Ramos (cell line): ENCODE measurements at regions not wholly inside any gene's neighbourhood (a gene's known extent, or its start where the extent isn't known, plus 50 kb on each side); places are given as distances from the start of the nearest gene placed in this dataset.

Experiments
- in situ Hi-C: fragments of 300-500 bp; cut with MboI; formaldehyde crosslinking; loops from one replicate; pipeline ENCODE4 v1.14.3; 2022; ENCODE audit warnings: low sequenced_read_pairs; ENCODE audit not compliant: unreplicated experiment

DNA sequence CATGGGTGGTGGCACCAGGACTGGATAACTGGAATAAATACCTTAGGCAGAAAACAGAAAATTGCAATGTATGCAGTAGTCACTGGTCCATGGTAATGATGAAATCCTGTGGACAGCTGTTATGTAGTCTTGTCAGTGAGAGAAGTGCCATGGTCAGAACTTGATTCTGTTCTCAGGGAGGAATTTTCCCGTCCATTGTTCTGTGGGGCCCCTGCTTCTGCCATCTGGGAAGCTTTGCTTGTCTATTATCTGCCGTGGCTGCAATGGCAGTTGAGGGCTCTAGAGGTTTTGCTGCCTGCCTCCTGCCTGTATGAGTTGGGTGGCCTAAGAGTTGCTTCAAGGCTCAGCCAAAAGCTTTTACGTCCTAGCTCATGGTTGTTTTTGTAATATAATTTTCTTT is 126.8 kb upstream of the SLC35B3 start:
- in situ Hi-C loops: no loop called here

- in situ Hi-C loops: no loop called here
Measured at GRCh38 chr6:8558953-8559352, 123.6 kb upstream of the SLC35B3 start.

DNA sequence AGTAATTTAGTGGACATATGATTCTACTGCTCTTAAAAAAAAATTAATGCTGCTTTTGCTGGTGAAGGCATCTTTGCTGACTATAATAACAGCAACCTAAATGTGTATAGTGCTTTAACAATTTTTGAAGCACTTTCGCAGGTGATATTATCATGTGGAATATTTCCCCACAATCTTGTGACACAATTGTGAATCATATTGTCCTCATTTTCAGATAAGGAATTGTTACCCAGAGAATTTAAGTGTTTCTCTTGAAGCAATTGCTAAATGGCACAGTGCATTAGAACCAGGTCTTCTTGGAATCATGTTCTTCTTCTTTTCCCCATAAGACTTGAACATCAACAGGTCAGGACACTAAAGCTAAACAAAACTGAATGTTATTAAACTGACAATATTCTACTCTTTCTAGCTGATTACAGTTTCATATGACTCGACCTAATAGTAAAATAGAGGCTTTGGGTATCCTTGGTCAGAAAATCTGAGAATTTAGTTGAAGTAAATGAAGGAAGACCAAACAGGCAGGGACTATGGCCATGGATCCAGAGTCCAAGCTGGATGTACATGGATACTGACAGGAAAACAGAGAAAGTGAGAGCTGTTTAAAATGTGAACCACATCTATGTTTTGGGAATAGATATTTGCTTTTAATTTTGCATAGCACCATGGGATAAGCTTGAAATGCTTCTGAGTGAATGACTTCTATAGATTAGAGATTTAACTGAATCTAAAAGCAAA is 121.8 kb upstream of the SLC35B3 start:
- in situ Hi-C loops: no loop called here

DNA sequence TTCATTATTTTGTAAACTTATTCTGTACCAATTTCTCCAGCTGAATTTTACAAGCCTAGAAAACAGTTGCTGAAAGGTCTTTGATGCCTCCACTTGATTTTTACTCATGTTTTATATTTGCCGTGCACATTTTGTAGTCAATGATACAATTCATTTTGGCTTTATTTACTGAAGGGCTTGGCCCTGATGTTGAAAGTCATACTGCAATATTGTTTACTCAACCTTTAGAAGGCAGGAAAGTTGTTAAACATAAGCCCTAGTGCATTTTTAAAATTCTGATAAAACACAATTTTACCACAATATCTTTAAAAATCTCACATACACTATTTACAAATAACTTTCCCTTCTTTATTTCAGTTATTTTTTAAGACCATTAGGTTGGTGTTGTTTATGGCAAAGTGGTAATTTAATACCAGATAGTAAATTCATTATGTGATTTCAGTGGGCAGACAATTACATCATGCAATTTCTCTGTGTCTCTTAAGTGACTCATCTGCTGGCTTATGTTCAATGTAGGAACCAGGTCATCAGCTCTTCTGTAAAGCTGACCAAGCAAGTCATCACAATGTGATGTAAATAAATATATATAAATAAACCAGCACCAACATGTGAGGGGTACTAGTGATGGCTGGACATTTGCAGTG is 121.1 kb upstream of the SLC35B3 start:
- in situ Hi-C loops: no loop called here

- in situ Hi-C loops: no loop called here
Measured at GRCh38 chr6:8551993-8552392, 116.6 kb upstream of the SLC35B3 start.

- in situ Hi-C loops: no loop called here
Measured at GRCh38 chr6:8551386-8551785, 116.0 kb upstream of the SLC35B3 start.

GRCh38 chr6:8549074-8549790 is 113.9 kb upstream of the SLC35B3 start:
- in situ Hi-C loops: no loop called here

- in situ Hi-C loops: no loop called here
Measured at GRCh38 chr6:8546496-8546895, 111.2 kb upstream of the SLC35B3 start.

DNA sequence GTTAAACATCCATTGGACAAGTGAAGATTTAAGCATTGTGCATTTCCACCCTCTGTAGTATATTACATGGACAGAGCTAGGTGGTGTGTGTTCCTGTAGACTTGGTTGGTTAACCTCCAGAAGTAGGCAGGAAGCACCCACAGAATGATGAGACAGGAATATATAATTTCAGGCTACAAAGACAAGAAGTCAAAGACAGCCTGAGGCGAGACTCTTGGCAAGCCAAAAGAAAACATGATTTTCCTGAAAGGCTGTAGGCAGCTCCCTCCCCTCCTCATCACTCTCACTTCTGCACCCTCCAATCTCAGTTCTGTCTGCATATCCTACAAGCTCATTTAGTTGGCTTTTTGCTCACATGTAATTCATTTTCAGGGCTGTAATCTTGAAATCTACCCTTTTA is 110.0 kb upstream of the SLC35B3 start:
- in situ Hi-C loops: no loop called here

DNA sequence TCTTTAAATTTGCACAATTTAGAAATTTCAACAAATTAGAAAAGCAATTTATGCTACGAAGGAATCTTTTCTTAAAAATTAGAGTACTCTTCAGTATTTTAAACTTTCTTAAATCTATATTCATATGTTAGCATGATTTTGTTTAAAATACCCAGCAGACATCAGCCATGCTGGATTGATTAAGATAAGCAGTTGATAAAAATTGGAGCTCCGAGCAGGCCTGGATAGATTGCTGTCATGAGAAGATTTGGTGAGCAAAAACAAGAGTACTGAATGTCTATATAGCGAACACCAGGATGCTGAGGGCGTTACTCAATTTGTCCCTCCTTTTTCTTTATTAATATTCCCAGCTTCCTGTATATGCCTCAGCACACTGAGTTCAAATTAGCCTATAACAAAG is 108.4 kb upstream of the SLC35B3 start:
- in situ Hi-C loops: no loop called here

GRCh38 chr6:8539453-8539852 is 104.1 kb upstream of the SLC35B3 start:
- in situ Hi-C loops: no loop called here

DNA sequence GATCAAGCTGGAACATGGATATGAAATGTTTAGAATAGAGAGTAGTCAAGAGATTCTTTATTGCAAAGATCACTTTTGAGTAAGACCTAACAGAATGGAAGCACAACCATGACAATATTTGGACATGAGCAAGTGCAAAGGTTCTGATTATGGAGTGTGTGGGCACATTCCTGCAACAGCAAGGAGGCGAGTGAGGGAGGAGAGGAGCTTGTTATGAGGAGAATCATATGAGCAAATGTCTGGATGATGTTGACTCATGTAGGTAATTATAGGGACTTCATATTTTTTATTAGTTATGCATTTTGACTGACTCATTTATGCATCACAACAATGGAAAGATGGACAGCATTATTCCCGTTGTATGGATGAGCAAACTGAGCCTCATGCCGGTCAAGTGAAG is 100.8 kb upstream of the SLC35B3 start:
- in situ Hi-C loops: no loop called here

GRCh38 chr6:8535519-8535918 is 100.2 kb upstream of the SLC35B3 start:
- in situ Hi-C loops: no loop called here

- in situ Hi-C loops: no loop called here
Measured at GRCh38 chr6:8530785-8531435, 95.6 kb upstream of the SLC35B3 start.

DNA sequence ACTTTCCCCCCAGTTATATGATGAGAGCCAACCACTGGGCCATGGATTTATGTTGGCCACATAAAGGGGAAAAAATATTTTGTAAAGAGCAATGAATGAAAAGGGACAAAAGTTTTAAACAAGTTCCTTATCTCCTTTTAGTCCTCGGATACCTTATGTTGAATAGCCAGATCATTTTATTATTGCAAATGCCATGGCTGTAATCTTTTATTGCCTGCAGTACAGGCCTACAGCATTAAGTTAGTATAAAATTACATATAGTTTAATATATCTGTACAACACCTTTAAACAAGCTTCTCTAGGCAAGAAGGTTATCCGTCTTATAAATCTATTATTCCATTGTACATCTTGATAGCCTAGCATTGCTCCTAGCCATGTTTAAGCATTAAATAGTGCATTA is 93.9 kb upstream of the SLC35B3 start:
- in situ Hi-C loops: no loop called here

DNA sequence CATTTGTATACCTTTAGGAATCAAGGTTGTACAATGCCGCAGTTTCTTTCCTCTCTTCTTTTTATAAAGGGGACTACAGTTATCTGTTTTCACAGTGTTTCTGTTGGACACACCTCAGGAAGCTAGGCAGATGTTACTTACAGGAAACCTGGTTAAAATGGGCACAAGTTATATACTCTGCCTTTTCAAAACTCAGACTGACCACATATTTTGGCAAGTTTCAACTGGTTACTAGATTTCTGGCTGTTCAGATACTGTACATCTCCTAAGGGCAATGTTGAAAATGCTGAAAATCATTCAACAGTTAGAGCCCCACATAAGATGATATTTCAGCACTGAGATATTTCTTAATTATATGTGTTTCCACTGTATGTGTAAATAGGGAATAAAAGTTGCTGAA is 92.5 kb upstream of the SLC35B3 start:
- in situ Hi-C loops: no loop called here

GRCh38 chr6:8526624-8527023 is 91.3 kb upstream of the SLC35B3 start:
- in situ Hi-C loops: no loop called here

DNA sequence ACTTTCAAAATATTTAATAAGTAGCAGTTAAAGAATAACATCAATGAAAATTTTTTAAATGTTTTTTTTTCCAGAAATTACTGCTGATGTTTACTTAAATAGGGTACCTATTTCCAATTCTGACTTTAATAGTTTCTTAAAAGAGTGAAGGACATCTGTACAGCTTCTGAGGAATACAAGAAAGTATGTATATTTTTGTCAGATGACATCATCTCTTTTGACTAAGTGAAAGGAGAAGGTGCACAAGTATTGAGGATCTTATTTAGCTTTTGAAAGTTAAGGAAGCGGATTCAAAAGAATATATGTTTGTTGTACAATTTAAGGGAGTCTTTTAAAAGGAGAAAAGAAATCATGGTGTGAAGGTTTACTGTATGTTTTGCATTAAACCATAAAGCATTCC is 90.0 kb upstream of the SLC35B3 start:
- in situ Hi-C loops: no loop called here

DNA sequence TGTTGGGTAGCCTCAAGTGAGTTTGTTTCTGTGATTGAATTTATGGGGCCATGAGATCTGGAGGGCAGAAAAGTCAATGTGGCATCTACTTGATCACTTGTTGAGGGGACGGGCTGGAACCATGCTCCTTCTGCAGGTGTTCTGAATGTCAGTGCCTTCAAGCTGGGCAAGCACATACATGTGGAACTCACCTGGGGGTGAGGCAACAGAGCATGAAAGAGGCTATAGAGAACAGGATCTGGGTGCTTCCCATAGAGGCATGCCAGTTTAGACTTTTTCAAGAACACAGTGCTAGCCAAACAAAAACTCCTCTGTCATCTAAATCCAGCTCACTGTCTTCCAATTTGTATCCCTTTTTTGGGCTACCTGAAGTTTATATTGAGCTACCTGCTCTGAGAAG is 77.8 kb upstream of the SLC35B3 start:
- in situ Hi-C loops: no loop called here

DNA sequence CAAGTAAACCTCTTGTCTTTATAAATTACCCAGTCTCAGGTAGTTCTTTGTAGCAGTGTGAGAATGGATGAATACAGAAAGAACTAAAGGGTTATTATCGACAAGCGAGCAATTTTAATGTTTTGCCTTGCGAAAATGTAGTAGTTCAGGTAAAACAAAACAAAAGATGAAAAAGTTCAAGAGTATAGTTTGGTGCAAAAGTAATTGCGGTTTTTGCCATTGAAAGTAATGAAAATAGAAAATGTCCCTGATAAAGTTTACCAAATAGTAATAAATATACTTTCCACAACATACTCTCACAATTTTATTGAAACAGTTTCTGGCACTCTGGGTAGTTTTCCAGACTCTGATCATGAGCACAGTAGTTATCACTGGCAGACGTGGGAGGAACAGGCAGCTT is 71.9 kb upstream of the SLC35B3 start:
- in situ Hi-C loops: no loop called here

DNA sequence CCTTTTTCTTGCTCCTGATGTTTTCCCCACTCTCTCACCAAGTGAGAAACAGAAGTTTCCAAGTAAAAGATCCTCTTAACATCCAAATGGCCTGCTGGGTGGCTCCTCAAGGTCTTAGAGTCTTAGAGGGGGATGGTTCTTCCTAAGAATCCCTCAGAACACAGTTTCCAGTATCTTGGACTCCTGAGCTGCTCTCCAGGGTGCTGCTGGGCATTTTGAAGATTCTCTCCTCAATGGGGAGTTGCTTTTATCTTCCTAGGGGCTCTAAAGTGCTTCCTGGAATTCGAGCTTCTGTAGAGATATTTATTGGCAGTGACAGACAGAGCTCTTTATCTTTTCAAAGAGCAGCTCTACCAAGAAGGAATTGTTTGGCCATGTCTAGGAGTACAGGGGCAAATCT is 70.8 kb upstream of the SLC35B3 start:
- in situ Hi-C loops: no loop called here
